HL-60/S4 treated with retinoic acid at 250 ng/mL for 4 days and 3 days (cell line): ENCODE measurements at regions not wholly inside any gene's neighbourhood (a gene's known extent, or its start where the extent isn't known, plus 50 kb on each side); places are given as distances from the start of the nearest gene placed in this dataset.

Source experiments
- in situ Hi-C: fragments of 300-500 bp; cut with MboI; formaldehyde crosslinking; loops from 2 replicates; pipeline ENCODE4 v1.7.0; 2022; ENCODE audit warnings: low sequenced_read_pairs

DNA sequence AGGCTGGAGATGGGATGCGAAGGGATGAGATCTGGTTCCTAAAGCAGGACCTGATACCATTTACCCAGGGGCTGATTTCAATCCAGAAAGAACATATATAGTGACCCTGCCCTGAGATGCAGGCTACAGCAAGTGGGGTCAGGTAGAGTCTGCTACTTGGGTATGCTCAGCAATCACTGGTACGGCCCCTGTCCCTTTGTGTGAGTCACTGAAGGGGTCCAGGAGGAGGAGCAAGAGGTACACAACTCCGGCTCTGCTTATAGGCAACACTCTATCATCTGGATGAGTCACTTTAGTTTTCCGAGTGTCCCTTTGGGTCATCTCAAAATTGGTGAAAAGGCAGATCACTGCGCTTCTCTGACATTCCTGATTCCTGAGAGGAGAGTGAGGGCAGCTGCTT lies 79.6 kb upstream of the SORCS1 start:
- in situ Hi-C loops = no loop called here

DNA sequence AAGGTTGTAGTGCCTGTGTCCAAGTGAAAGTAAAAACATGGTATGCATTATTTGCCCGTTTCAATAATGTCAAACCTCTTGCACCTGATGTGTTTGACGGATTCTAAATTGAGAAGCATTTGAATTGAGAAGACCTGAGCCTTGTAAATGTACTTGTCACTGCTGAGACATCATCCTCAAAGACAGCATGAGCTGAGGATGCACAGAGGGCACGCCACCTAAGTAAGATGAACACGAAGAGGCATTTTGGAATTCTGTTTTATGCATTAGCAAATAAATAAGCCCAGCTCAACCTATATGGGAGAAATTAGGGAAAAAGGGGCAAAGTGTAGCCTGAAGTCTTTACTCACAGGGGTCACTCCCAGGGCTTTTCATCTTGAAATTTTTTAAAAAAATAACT lies 73.8 kb upstream of the SORCS1 start:
- in situ Hi-C loops = no loop called here

DNA sequence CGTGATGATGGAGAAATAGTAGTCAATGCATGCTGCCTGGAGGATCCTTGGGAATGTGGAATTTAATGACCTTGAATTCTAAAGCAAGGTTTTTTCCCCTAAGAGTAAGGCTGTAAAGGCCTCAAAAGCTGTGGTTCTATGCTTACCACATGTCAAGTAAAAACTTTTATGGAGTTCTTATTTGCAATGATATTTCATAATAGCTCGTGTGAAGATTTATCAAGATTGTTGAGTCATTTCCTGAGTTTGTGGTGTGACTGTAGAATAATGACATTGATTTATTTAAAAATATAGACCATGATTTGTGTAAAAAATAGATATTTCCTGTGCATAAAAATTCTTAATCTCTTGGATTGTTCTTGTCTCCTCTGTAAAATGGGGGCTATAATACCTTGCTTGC lies 67.5 kb upstream of the SORCS1 start:
- in situ Hi-C loops = no loop called here

DNA sequence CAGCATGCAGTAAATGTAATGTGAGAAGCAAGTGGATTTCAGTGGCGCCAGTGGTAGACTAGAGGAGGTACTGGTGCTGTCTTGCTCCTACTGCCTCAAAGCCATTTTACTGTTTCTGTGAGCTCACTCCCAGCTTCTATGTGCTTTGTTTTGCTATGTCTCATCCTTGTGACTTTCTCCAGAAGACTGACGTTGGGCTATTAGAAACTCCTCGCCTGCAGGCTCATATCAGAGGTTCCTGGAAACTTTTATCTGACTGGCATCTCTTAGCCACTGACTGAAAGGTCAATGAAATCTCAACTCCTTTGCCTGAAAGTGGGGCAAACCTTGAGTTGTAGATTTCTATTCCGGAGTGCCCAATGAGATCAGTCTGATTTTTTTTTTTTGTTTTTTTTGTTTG lies 66.4 kb upstream of the SORCS1 start:
- in situ Hi-C loops = no loop called here

DNA sequence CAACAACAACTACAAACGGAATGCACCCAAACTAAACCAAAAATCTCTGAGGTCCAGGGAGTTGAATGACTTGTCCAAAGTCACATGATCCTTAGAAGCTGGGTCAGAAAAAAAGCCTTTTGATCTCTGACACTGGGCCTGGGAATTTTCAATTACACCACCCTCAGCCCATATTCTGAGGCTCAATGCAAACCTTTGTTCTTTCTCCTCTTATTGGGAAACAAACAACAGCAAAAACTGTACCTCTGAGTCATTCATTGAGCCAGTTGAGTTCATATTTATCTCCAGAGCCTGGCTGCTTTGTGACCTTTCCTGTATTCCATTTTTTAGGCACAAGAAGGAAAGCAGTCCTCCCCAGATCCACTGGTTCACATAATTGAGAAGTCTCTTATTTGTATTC lies 51.2 kb upstream of the SORCS1 start:
- in situ Hi-C loops = no loop called here
